Stimulated activated CD4-positive, alpha-beta T cell treated with anti-CD3 and anti-CD28 coated beads, Interleukin-4, amount 100 ng/mL, for 4 hours (primary cell): ENCODE measurements at regions not wholly inside any gene's neighbourhood (a gene's known extent, or its start where the extent isn't known, plus 50 kb on each side); places are given as distances from the start of the nearest gene placed in this dataset.
"Not testable (repeated sequence)": the region's sequence is repeated elsewhere in the genome, so short reads cannot be mapped to it uniquely, and the experiment has no call there.

ENCODE experiments used
- DNase-seq, 2 experiments: peaks; one replicate each; pipeline ENCODE4 v3.0.0-alpha.2; 2020

GRCh38 chr1:163583661-163584181, 262.0 kb downstream of the NUF2 start:
- no peak for DNase-seq

- no peak for DNase-seq
Measured at GRCh38 chr1:163585796-163586195, 264.0 kb downstream of the NUF2 start.

- DNase-seq, result no peak
Measured at GRCh38 chr1:163588796-163589195, 267.0 kb downstream of the NUF2 start.

GRCh38 chr1:163589735-163590134, 268.0 kb downstream of the NUF2 start:
- DNase-seq, result no peak

GRCh38 chr1:163591131-163591530, 269.4 kb downstream of the NUF2 start:
- not testable (repeated sequence) for DNase-seq

- DNase-seq, result not testable (repeated sequence)
Measured at GRCh38 chr1:163592623-163593022, 270.9 kb downstream of the NUF2 start.

GRCh38 chr1:163596106-163596505, 274.4 kb downstream of the NUF2 start:
- not testable (repeated sequence) for DNase-seq

GRCh38 chr1:163596541-163597258, 274.9 kb downstream of the NUF2 start:
- DNase-seq, result no peak

GRCh38 chr1:163604321-163604720, 282.6 kb downstream of the NUF2 start:
- DNase-seq, result no peak

- no peak for DNase-seq
Measured at GRCh38 chr1:163604896-163605295, 283.1 kb downstream of the NUF2 start.

- DNase-seq, result no peak
Measured at GRCh38 chr1:163608979-163609378, 287.2 kb downstream of the NUF2 start.

GRCh38 chr1:163609858-163610257, 288.1 kb downstream of the NUF2 start:
- DNase-seq, result no peak

GRCh38 chr1:163610486-163610885, 288.7 kb downstream of the NUF2 start:
- DNase-seq, result no peak

- DNase-seq, result no peak
Measured at GRCh38 chr1:163614361-163614760, 292.6 kb downstream of the NUF2 start.

GRCh38 chr1:163628034-163628773, 306.4 kb downstream of the NUF2 start:
- no peak for DNase-seq

GRCh38 chr1:163632269-163632668, 310.5 kb downstream of the NUF2 start:
- no peak for DNase-seq

- no peak for DNase-seq
Measured at GRCh38 chr1:163633366-163633765, 311.6 kb downstream of the NUF2 start.

- DNase-seq, result not testable (repeated sequence)
Measured at GRCh38 chr1:163645676-163646075, 323.9 kb downstream of the NUF2 start.

- DNase-seq, result no peak
Measured at GRCh38 chr1:163650624-163651023, 328.9 kb downstream of the NUF2 start.

- no peak for DNase-seq
Measured at GRCh38 chr1:163652441-163652840, 330.7 kb downstream of the NUF2 start.

GRCh38 chr1:163655565-163655964, 333.8 kb downstream of the NUF2 start:
- no peak for DNase-seq

- no peak for DNase-seq
Measured at GRCh38 chr1:163656095-163656759, 334.5 kb downstream of the NUF2 start.

GRCh38 chr1:163657719-163658118, 336.0 kb downstream of the NUF2 start:
- DNase-seq, result no peak

GRCh38 chr1:163661391-163661790, 339.6 kb downstream of the NUF2 start:
- DNase-seq, result no peak
